ENCODE measurements at regions not wholly inside any gene's neighbourhood (a gene's known extent, or its start where the extent isn't known, plus 50 kb on each side); places are given as distances from the start of the nearest gene placed in this dataset.

DNA sequence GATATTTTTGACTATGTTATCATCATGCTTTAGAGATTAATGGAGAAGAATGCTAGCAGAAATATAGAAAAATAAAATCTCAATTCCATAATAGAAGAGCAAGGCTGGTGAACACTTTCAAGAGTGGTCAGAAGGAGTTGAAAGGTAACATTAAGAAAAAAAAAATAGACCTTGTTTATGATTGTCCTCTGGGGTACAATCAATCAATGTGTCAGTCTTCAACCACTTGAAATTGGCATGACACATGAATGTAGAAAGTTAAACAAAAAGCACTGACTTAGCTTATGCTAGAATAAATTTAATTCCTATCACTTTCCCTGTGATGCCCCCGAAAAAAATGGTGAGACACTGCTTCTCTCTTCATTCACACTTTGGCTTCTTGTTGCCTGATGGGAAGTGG lies 750.3 kb upstream of the ADGRL2 start:
- Histone ChIP-seq H2BK12ac (ENCODE audit: low read depth, low read length) (no peak overlapping the region), H3K23ac (ENCODE audit: insufficient read length) (no peak overlapping the region), H2AK5ac (ENCODE audit: low read depth, low read length) (no peak overlapping the region), H3K56ac (replicated peaks; ENCODE audit: insufficient read length, low read depth, low read length) (no peak overlapping the region), H3K27ac (ENCODE audit: low read depth, low read length) (no peak overlapping the region), H3K36me3 (ENCODE audit: control insufficient read depth in 2 of 4, insufficient read depth in 4 of 4, low read length in 3 of 4) (no peaks in the 10 kb centered on the region), H3K4me1 (replicated peaks in 1 of 4; ENCODE audit: control insufficient read depth in 3 of 4, insufficient read depth in 4 of 4, low read length in 3 of 4) (no peaks in the 10 kb centered on the region), H3K9ac (replicated peaks in 1 of 4; ENCODE audit: extremely low read depth in 1 of 4, low read depth in 3 of 4, low read length in 3 of 4) (no peak overlapping the region), H4K20me1 (replicated peaks in 1 of 2; ENCODE audit: control insufficient read depth in 1 of 2, insufficient read depth in 2 of 2, low read length in 2 of 2) (no peaks in the 10 kb centered on the region), H2AFZ (ENCODE audit: low read length) (no peak overlapping the region), H4K91ac (replicated peaks; ENCODE audit: insufficient read length, low read length) (no peak overlapping the region), H4K5ac (ENCODE audit: insufficient read length, low read depth, low read length) (no peak overlapping the region), H3K23me2 (ENCODE audit: low read depth, low read length) (no peaks in the 10 kb centered on the region), H3K18ac (ENCODE audit: extremely low read depth, low read length) (no peak overlapping the region), H2BK15ac (ENCODE audit: low read length) (no peak overlapping the region), H2BK20ac (ENCODE audit: low read length) (no peak overlapping the region), H3K9me3 (ENCODE audit: insufficient read depth in 2 of 2, low read depth in 1 of 2, low read length in 1 of 2) (no peaks in the 10 kb centered on the region), H3K27me3 (replicated peaks in 1 of 4; ENCODE audit: control insufficient read depth in 3 of 4, extremely low read depth in 1 of 4, insufficient read depth in 3 of 4, low read length in 3 of 4) (no peaks in the 10 kb centered on the region), H2BK120ac (replicated peaks; ENCODE audit: low read depth, low read length) (no peak overlapping the region), H2BK5ac (ENCODE audit: low read depth, low read length) (no peak overlapping the region), H4K8ac (ENCODE audit: extremely low read depth, insufficient read depth, low read length) (no peak overlapping the region), H3K79me2 (ENCODE audit: control insufficient read depth in 1 of 2, insufficient read depth in 2 of 2, low read length in 2 of 2) (no peaks in the 10 kb centered on the region), H3K4me2 (ENCODE audit: insufficient read depth in 1 of 2, low read depth in 2 of 2, low read length in 2 of 2) (no peak overlapping the region), H3K79me1 (ENCODE audit: low read depth, low read length) (no peaks in the 10 kb centered on the region), H3K4me3 (ENCODE audit: extremely low read depth in 1 of 4, insufficient read depth in 2 of 4, low read depth in 3 of 4, low read length in 4 of 4) (no peak overlapping the region), H3K4ac (replicated peaks; ENCODE audit: insufficient read length, low read depth, low read length) (no peak overlapping the region), H3K14ac (ENCODE audit: insufficient read length) (no peak overlapping the region)
- POLR2A ChIA-PET (ENCODE audit: partially characterized antibody), result no interaction called here
- CTCF ChIA-PET (ENCODE audit: partially characterized antibody), result no interaction called here
- WGBS, 2 experiments (ENCODE audit: extremely low coverage in 1 of 2, insufficient coverage in 1 of 2, insufficient read length in 1 of 2, insufficient replicate concordance in 2 of 2, low coverage in 1 of 2, low lambda C conversion rate in 2 of 2, missing lambda C conversion rate in 1 of 2), result 90% methylated on average over 1 of the region's 1 CpG; no CpG with 5 or more reads in 1 of the 2 experiments
- TF ChIP-seq JUN (IDR thresholded peaks at IDR 0.05; ENCODE audit: low read depth, low read length) (no peak), MAFK (IDR thresholded peaks at IDR 0.05; ENCODE audit: low read depth, low read length) (no peak), CBX5 (IDR thresholded peaks at IDR 0.05; ENCODE audit: low read depth, low read length) (no peak)
- DNase-seq (ENCODE audit: low read depth in 1 of 2, low spot score in 2 of 2) (no peak), FAIRE-seq (no peak)

Data from H1 (cell line).